ENCODE measurements at regions not wholly inside any gene's neighbourhood (a gene's known extent, or its start where the extent isn't known, plus 50 kb on each side); places are given as distances from the start of the nearest gene placed in this dataset.

- TF ChIP-seq CTCF (IDR thresholded peaks at IDR 0.05; ENCODE audit: insufficient read depth, low read depth, low read length) (no peak), EZH2 (IDR thresholded peaks at IDR 0.05; ENCODE audit: insufficient read depth, low read length) (no peak)
Measured at GRCh38 chr4:28557755-28558154, 1697.1 kb downstream of the STIM2 start.

Data from astrocyte (in vitro differentiated cells and primary cell).